HepG2 (cell line): ENCODE measurements at regions not wholly inside any gene's neighbourhood (a gene's known extent, or its start where the extent isn't known, plus 50 kb on each side); places are given as distances from the start of the nearest gene placed in this dataset.
A peak's percentile ranks its signal among the peaks of the same experiment; 100 is the strongest.

Experiments used
- AKNA ChIP-seq: sonication (generic); formaldehyde crosslinking; IDR thresholded peaks from 2 replicates; pipeline ENCODE4 v1.4.0; 2020; ENCODE audit warnings: missing genetic modification reagents, borderline replicate concordance
- ARNT ChIP-seq: fragments of 450-650 bp; IDR thresholded peaks from 2 replicates; pipeline ENCODE4 v1.6.1; 2017
- GATA4 ChIP-seq: sonication (generic); IDR thresholded peaks from 2 replicates; pipeline ENCODE4 v1.6.1; 2016; ENCODE audit warnings: antibody characterized with exemption, low read depth, borderline replicate concordance
- HDAC1 ChIP-seq: sonication (generic); formaldehyde crosslinking; IDR thresholded peaks from 2 replicates; pipeline ENCODE4 v1.5.1; 2020; ENCODE audit warnings: mild to moderate bottlenecking, missing genetic modification reagents
- HNF4G ChIP-seq, 2 experiments: sonication (generic) in 1 of 2; formaldehyde crosslinking in 1 of 2; IDR thresholded peaks; 2 replicates each; pipeline versions ENCODE4 v1.4.0 to v1.6.1; 2011 to 2020; ENCODE audit warnings: borderline replicate concordance in 2 of 2, low read depth in 2 of 2, mild to moderate bottlenecking in 2 of 2, low read length in 1 of 2, missing genetic modification reagents in 1 of 2, moderate library complexity in 1 of 2
- KDM1A ChIP-seq: IDR thresholded peaks from 2 replicates; pipeline ENCODE4 v1.6.1; 2016; ENCODE audit warnings: missing compliant biosample characterization
- KDM2A ChIP-seq: sonication (generic); formaldehyde crosslinking; IDR thresholded peaks from 2 replicates; pipeline ENCODE4 v1.4.0; 2020; ENCODE audit warnings: low read depth, missing genetic modification reagents, borderline replicate concordance
- NR2F6 ChIP-seq, 2 experiments: IDR thresholded peaks; 2 replicates each; pipeline ENCODE4 v1.6.1; 2016; ENCODE audit warnings: antibody characterized with exemption in 1 of 2, mild to moderate bottlenecking in 1 of 2
- PCBP1 ChIP-seq: fragments of 200-400 bp; formaldehyde crosslinking; IDR thresholded peaks from 2 replicates; pipeline ENCODE4 v1.6.1; 2017; ENCODE audit warnings: mild to moderate bottlenecking, low read depth, low read length, borderline replicate concordance
- PRPF4 ChIP-seq: fragments of 200-400 bp; formaldehyde crosslinking; IDR thresholded peaks from 2 replicates; pipeline ENCODE4 v1.6.1; 2016; ENCODE audit warnings: low read length, low read depth; ENCODE audit not compliant: poor library complexity, severe bottlenecking
- SIX4 ChIP-seq: sonication (generic); formaldehyde crosslinking; IDR thresholded peaks from 2 replicates; pipeline ENCODE4 v1.4.0; 2020; ENCODE audit warnings: missing genetic modification reagents
- SP1 ChIP-seq, 2 experiments: fragments of 450-650 bp in 1 of 2; sonication (generic) in 1 of 2; formaldehyde crosslinking in 1 of 2; IDR thresholded peaks; 2 replicates each; pipeline versions ENCODE4 v1.4.0 to v1.6.1; 2016 to 2020; ENCODE audit warnings: missing genetic modification reagents in 1 of 2
- TMF1 ChIP-seq: sonication (generic); formaldehyde crosslinking; IDR thresholded peaks from 2 replicates; pipeline ENCODE4 v1.8.1; 2022; ENCODE audit warnings: low read depth, missing genetic modification reagents
- ZBTB20 ChIP-seq: sonication (generic); formaldehyde crosslinking; IDR thresholded peaks from 2 replicates; pipeline ENCODE4 v1.8.1; 2023; ENCODE audit warnings: missing genetic modification reagents, low read depth, mild to moderate bottlenecking, borderline replicate concordance
- ZFY ChIP-seq: sonication (generic); formaldehyde crosslinking; IDR thresholded peaks from 2 replicates; pipeline ENCODE4 v1.4.0; 2020; ENCODE audit warnings: missing genetic modification reagents
- ZMYM2 ChIP-seq: sonication (generic); formaldehyde crosslinking; IDR thresholded peaks from 2 replicates; pipeline ENCODE4 v1.8.0; 2022; ENCODE audit warnings: mild to moderate bottlenecking, missing genetic modification reagents
- ZNF317 ChIP-seq: sonication (generic); formaldehyde crosslinking; IDR thresholded peaks from 2 replicates; pipeline ENCODE4 v1.5.0; 2020; ENCODE audit warnings: mild to moderate bottlenecking, missing genetic modification reagents
- ZNF430 ChIP-seq: sonication (generic); formaldehyde crosslinking; IDR thresholded peaks from 2 replicates; pipeline ENCODE4 v1.9.0; 2021; ENCODE audit warnings: mild to moderate bottlenecking, missing genetic modification reagents
- ZNF512 ChIP-seq: sonication (generic); formaldehyde crosslinking; IDR thresholded peaks from 2 replicates; pipeline ENCODE4 v1.4.0; 2020; ENCODE audit warnings: mild to moderate bottlenecking, missing genetic modification reagents
- ZNF572 ChIP-seq: sonication (generic); formaldehyde crosslinking; IDR thresholded peaks from 2 replicates; pipeline ENCODE4 v1.5.1; 2020; ENCODE audit warnings: mild to moderate bottlenecking, missing genetic modification reagents
- TF ChIP-seq, protein P1 (sequence below): sonication (generic); formaldehyde crosslinking; IDR thresholded peaks from 2 replicates; pipeline ENCODE4 v1.8.0; 2022; ENCODE audit warnings: mild to moderate bottlenecking, missing genetic modification reagents; ENCODE audit not compliant: insufficient replicate concordance

DNA sequence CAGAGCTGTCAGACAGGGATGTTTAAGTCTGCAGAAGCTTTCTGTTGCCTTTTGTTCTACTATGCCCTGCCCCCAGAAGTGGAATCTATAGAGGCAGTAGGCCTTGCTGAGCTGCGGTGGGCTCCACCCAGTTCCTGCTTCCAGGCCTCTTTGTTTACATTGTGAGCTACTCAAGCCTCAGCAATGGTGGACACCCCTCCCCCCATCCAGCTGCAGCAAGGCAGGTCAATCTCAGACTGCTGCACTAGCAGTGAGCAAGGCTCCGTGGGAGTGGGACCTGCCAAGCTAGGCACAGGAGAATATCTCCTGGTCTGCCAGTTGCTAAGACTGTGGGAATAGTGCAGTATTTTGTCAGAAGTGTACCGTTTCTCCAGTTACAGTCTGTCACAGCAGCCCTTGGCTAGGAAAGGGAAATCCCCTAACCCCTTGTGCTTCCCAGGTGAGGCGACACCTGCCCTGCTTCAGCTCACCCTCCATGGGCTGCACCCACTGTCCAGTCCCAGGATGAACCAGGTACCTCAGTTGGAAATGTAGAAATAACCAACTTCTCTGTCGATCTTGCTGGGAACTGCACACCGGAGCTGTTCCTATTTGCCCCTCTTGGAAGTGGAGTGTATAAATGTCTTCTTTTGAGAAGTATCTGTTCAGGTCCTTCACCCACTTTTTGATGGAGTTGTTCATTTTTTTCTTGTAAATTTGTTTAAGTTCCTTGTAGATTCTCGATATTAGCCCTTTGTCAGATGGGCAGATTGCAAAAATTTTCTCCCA, 213.5 kb upstream of the SLC38A2 start (continued):
- TF ChIP-seq ZNF317 (CRISPR knock-in tag): peak; percentile 93
- peak; percentile 54; the same call in 1 of the 2 replicates for TF ChIP-seq ZMYM2
- peak; percentile 71 for TF ChIP-seq PRPF4
- TF ChIP-seq TMF1 (CRISPR knock-in tag): no peak
- TF ChIP-seq ZNF512 (CRISPR knock-in tag): no peak
- no peak for TF ChIP-seq PCBP1
- TF ChIP-seq AKNA (CRISPR knock-in tag): no peak
- peak; percentile 32; the same call in 1 of the 2 replicates for TF ChIP-seq HNF4G (IDR thresholded peaks at IDR 0.05; ENCODE audit: borderline replicate concordance, low read depth, low read length)
- no peak for TF ChIP-seq HNF4G (CRISPR knock-in tag; IDR thresholded peaks at IDR 0.05; ENCODE audit: borderline replicate concordance, low read depth)
- no peak; the same call in 1 of the 2 replicates for TF ChIP-seq NR2F6 (IDR thresholded peaks at IDR 0.05)
- peak; percentile 50; the same call in 1 of the 2 replicates for TF ChIP-seq NR2F6 (CRISPR knock-in tag; IDR thresholded peaks at IDR 0.05)
- TF ChIP-seq HDAC1 (CRISPR knock-in tag): peak; percentile 74; the same call in 1 of the 2 replicates
- TF ChIP-seq GATA4: no peak
- no peak for TF ChIP-seq ZNF430 (CRISPR knock-in tag)
- TF ChIP-seq ZBTB20 (CRISPR knock-in tag): peak; percentile 73; the same call in 1 of the 2 replicates
- TF ChIP-seq, protein P1, sequence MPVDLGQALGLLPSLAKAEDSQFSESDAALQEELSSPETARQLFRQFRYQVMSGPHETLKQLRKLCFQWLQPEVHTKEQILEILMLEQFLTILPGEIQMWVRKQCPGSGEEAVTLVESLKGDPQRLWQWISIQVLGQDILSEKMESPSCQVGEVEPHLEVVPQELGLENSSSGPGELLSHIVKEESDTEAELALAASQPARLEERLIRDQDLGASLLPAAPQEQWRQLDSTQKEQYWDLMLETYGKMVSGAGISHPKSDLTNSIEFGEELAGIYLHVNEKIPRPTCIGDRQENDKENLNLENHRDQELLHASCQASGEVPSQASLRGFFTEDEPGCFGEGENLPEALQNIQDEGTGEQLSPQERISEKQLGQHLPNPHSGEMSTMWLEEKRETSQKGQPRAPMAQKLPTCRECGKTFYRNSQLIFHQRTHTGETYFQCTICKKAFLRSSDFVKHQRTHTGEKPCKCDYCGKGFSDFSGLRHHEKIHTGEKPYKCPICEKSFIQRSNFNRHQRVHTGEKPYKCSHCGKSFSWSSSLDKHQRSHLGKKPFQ (CRISPR knock-in tag): no peak
- no peak for TF ChIP-seq KDM1A (CRISPR knock-in tag)
- TF ChIP-seq ZNF572 (CRISPR knock-in tag): peak; percentile 51; the same call in 1 of the 2 replicates
- TF ChIP-seq ZFY (CRISPR knock-in tag): peak; percentile 80
- TF ChIP-seq SIX4 (CRISPR knock-in tag): peak; percentile 32; the same call in 1 of the 2 replicates
- TF ChIP-seq ARNT: no peak
- TF ChIP-seq SP1 (IDR thresholded peaks at IDR 0.05): no peak
- TF ChIP-seq SP1 (CRISPR knock-in tag; IDR thresholded peaks at IDR 0.05): peak; percentile 52; the same call in 1 of the 2 replicates
- TF ChIP-seq KDM2A (CRISPR knock-in tag): peak; percentile 49; the same call in 1 of the 2 replicates
